K562 (cell line): ENCODE measurements at regions not wholly inside any gene's neighbourhood (a gene's known extent, or its start where the extent isn't known, plus 50 kb on each side); places are given as distances from the start of the nearest gene placed in this dataset.

Experiments used
- HSF4 ChIP-seq: fragments of 250-450 bp; sonication (Bioruptor Pico); IDR thresholded peaks from 2 replicates; pipeline ENCODE4 v2.1.2; 2022; ENCODE audit warnings: mild to moderate bottlenecking, moderate library complexity, borderline replicate concordance
- JUN ChIP-seq, 2 experiments: sonication (generic) in 1 of 2; formaldehyde crosslinking in 1 of 2; IDR thresholded peaks; 2 replicates each; pipeline versions ENCODE4 v1.6.1 to v1.8.0; 2012 to 2022; ENCODE audit warnings: borderline replicate concordance in 2 of 2, mild to moderate bottlenecking in 2 of 2, improper control_type of control experiment in 1 of 2, low read depth in 1 of 2, low read length in 1 of 2, missing genetic modification reagents in 1 of 2
- MGA ChIP-seq: fragments of 450-650 bp; IDR thresholded peaks from 2 replicates; pipeline ENCODE4 v1.6.1; 2016; ENCODE audit warnings: mild to moderate bottlenecking, moderate library complexity

GRCh38 chr3:23656821-23657220 lies 148.9 kb upstream of the UBE2E1 start (continued):
- no peak for TF ChIP-seq MGA
- TF ChIP-seq HSF4 (CRISPR knock-in tag), result no peak
- TF ChIP-seq JUN (IDR thresholded peaks at IDR 0.05; ENCODE audit: borderline replicate concordance, low read depth, low read length), result no peak
- no peak for TF ChIP-seq JUN (CRISPR knock-in tag; IDR thresholded peaks at IDR 0.05; ENCODE audit: borderline replicate concordance)
